ENCODE measurements at regions not wholly inside any gene's neighbourhood (a gene's known extent, or its start where the extent isn't known, plus 50 kb on each side); places are given as distances from the start of the nearest gene placed in this dataset.

DNA sequence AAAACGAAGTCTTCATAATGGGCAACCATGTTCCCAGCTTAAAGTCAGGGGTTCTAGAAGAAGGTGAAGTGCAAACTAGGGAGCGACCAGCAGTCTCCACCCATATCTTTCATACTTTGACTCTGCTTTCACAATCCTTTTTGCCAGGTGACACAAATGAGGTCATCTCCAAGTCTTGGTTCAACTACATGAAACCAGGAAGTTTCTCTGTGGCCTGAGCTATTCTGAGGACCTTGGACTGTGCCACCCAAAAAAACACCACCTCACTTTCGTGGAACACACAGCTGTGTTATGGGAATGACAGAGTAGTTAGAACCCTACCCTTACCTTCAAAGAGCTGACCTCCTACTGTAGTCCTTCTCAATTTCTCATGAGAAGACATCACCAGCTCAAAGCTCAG, 309.2 kb downstream of the AGTPBP1 start:
- no peak overlapping the region for H2AFZ ChIP-seq (ENCODE audit: low read depth, low read length)
- TF ChIP-seq POLR2AphosphoS5 (IDR thresholded peaks at IDR 0.05), result no peak
- TF ChIP-seq TAF1 (IDR thresholded peaks at IDR 0.05; ENCODE audit: low read depth), result no peak
- TF ChIP-seq MXI1 (conservative IDR thresholded peaks at IDR 0.05; ENCODE audit: poor library complexity, severe bottlenecking), result no peak
- no peak for TF ChIP-seq EZH2 (IDR thresholded peaks at IDR 0.05; ENCODE audit: borderline replicate concordance, insufficient read depth, low read length, poor library complexity, severe bottlenecking)
- TF ChIP-seq SMC3 (conservative IDR thresholded peaks at IDR 0.05; ENCODE audit: poor library complexity), result no peak
- TF ChIP-seq, protein P1, sequence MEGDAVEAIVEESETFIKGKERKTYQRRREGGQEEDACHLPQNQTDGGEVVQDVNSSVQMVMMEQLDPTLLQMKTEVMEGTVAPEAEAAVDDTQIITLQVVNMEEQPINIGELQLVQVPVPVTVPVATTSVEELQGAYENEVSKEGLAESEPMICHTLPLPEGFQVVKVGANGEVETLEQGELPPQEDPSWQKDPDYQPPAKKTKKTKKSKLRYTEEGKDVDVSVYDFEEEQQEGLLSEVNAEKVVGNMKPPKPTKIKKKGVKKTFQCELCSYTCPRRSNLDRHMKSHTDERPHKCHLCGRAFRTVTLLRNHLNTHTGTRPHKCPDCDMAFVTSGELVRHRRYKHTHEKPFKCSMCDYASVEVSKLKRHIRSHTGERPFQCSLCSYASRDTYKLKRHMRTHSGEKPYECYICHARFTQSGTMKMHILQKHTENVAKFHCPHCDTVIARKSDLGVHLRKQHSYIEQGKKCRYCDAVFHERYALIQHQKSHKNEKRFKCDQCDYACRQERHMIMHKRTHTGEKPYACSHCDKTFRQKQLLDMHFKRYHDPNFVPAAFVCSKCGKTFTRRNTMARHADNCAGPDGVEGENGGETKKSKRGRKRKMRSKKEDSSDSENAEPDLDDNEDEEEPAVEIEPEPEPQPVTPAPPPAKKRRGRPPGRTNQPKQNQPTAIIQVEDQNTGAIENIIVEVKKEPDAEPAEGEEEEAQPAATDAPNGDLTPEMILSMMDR (IDR thresholded peaks at IDR 0.05; ENCODE audit: poor library complexity, severe bottlenecking), result no peak
- TF ChIP-seq, protein P2, sequence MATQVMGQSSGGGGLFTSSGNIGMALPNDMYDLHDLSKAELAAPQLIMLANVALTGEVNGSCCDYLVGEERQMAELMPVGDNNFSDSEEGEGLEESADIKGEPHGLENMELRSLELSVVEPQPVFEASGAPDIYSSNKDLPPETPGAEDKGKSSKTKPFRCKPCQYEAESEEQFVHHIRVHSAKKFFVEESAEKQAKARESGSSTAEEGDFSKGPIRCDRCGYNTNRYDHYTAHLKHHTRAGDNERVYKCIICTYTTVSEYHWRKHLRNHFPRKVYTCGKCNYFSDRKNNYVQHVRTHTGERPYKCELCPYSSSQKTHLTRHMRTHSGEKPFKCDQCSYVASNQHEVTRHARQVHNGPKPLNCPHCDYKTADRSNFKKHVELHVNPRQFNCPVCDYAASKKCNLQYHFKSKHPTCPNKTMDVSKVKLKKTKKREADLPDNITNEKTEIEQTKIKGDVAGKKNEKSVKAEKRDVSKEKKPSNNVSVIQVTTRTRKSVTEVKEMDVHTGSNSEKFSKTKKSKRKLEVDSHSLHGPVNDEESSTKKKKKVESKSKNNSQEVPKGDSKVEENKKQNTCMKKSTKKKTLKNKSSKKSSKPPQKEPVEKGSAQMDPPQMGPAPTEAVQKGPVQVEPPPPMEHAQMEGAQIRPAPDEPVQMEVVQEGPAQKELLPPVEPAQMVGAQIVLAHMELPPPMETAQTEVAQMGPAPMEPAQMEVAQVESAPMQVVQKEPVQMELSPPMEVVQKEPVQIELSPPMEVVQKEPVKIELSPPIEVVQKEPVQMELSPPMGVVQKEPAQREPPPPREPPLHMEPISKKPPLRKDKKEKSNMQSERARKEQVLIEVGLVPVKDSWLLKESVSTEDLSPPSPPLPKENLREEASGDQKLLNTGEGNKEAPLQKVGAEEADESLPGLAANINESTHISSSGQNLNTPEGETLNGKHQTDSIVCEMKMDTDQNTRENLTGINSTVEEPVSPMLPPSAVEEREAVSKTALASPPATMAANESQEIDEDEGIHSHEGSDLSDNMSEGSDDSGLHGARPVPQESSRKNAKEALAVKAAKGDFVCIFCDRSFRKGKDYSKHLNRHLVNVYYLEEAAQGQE (IDR thresholded peaks at IDR 0.05; ENCODE audit: borderline replicate concordance), result no peak
- no peak for TF ChIP-seq EP300 (conservative IDR thresholded peaks at IDR 0.05; ENCODE audit: poor library complexity, severe bottlenecking)
- TF ChIP-seq RAD21 (conservative IDR thresholded peaks at IDR 0.05), result no peak
- no peaks in the 10 kb centered on the region for H4K20me1 ChIP-seq (ENCODE audit: insufficient read depth)
- no peaks in the 10 kb centered on the region for H3K9me3 ChIP-seq (ENCODE audit: low read length)
- H3K36me3 ChIP-seq (ENCODE audit: insufficient read depth, low read length), result no peaks in the 10 kb centered on the region
- H3K9me2 ChIP-seq (ENCODE audit: insufficient read depth, low read length), result no peaks in the 10 kb centered on the region
- H3K4me2 ChIP-seq (ENCODE audit: low read length), result no peak overlapping the region
- H3K9ac ChIP-seq (ENCODE audit: low read length), result no peak overlapping the region
- H3K4me3 ChIP-seq (ENCODE audit: low read length), result no peak overlapping the region
- no peaks in the 10 kb centered on the region for H3K79me2 ChIP-seq (replicated peaks; ENCODE audit: insufficient read depth, low read length)
- H3K27me3 ChIP-seq (ENCODE audit: insufficient read depth, low read depth, low read length), result no peaks in the 10 kb centered on the region
- H3F3A ChIP-seq (ENCODE audit: insufficient read depth, low read length, poor library complexity, severe bottlenecking), result no peaks in the 10 kb centered on the region
- H3K27ac ChIP-seq (ENCODE audit: low read length), result peak overlapping the region; percentile 91

DNA sequence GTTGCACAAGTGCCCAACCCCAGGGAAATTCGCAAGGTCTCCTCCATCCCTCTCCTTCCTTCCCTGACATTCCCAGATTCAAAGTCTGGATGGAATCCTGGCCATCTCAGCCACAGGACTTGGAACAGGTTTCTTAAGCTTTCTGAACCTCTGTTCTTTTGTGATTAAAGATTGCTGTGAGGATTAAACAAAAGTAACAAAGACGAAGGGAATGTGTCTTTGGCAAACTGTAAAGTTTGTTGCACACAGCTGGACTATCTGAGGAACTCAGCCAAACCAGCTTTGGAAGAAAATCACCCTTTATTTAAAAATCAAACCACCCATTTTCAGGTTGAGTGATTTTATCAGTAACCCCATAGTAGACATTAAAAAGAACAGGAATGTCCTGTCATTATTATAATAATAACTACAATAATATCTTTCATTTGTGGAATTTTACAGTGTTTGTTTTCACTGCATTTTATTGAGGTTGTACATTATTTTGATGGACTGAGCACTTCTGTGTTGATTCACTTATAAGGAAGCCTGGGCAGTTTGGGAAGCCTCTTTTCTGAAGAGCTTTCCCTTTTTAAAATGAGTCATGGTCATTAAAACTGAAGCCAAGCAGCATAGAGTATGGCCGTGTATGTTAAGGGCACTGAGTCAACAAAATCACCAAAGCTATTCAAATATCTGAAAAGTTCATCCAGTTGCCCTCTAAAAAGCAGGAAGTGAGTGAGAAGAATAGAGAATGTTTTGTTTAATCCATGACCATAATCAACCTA, 310.2 kb downstream of the AGTPBP1 start:
- no peaks in the 10 kb centered on the region for H3K36me3 ChIP-seq (ENCODE audit: insufficient read depth, low read length)
- H3K4me3 ChIP-seq (ENCODE audit: low read length), result peak overlapping the region; percentile 58
- H3K9ac ChIP-seq (ENCODE audit: low read length), result peak overlapping the region; percentile 68
- H3F3A ChIP-seq (ENCODE audit: insufficient read depth, low read length, poor library complexity, severe bottlenecking), result no peaks in the 10 kb centered on the region
- TF ChIP-seq MXI1 (conservative IDR thresholded peaks at IDR 0.05; ENCODE audit: poor library complexity, severe bottlenecking) (no peak), SMC3 (conservative IDR thresholded peaks at IDR 0.05; ENCODE audit: poor library complexity) (no peak), EZH2 (IDR thresholded peaks at IDR 0.05; ENCODE audit: borderline replicate concordance, insufficient read depth, low read length, poor library complexity, severe bottlenecking) (no peak), TAF1 (IDR thresholded peaks at IDR 0.05; ENCODE audit: low read depth) (no peak), EP300 (conservative IDR thresholded peaks at IDR 0.05; ENCODE audit: poor library complexity, severe bottlenecking) (no peak), RAD21 (conservative IDR thresholded peaks at IDR 0.05) (no peak), POLR2AphosphoS5 (IDR thresholded peaks at IDR 0.05) (no peak)
- TF ChIP-seq, protein P2 (IDR thresholded peaks at IDR 0.05; ENCODE audit: borderline replicate concordance), result no peak
- TF ChIP-seq, protein P1 (IDR thresholded peaks at IDR 0.05; ENCODE audit: poor library complexity, severe bottlenecking), result no peak
- H3K79me2 ChIP-seq (replicated peaks; ENCODE audit: insufficient read depth, low read length), result no peaks in the 10 kb centered on the region
- H2AFZ ChIP-seq (ENCODE audit: low read depth, low read length), result peak overlapping the region; percentile 35
- peak overlapping the region; percentile 91 for H3K27ac ChIP-seq (ENCODE audit: low read length)
- no peaks in the 10 kb centered on the region for H3K9me3 ChIP-seq (ENCODE audit: low read length)
- no peaks in the 10 kb centered on the region for H3K27me3 ChIP-seq (ENCODE audit: insufficient read depth, low read depth, low read length)
- H3K4me2 ChIP-seq (ENCODE audit: low read length), result peak overlapping the region; percentile 48
- no peaks in the 10 kb centered on the region for H4K20me1 ChIP-seq (ENCODE audit: insufficient read depth)
- H3K9me2 ChIP-seq (ENCODE audit: insufficient read depth, low read length), result no peaks in the 10 kb centered on the region
